ENCODE measurements at regions not wholly inside any gene's neighbourhood (a gene's known extent, or its start where the extent isn't known, plus 50 kb on each side); places are given as distances from the start of the nearest gene placed in this dataset.

GRCh38 chr15:35921046-35921445, 375.1 kb upstream of the DPH6 start:
- no TSS peak for BruUV-seq (replicated peaks)
- intact Hi-C loops (cut with micrococcal nuclease; ENCODE audit: unreplicated experiment), result no loop called here
- no peaks in the 10 kb centered on the region for H3K4me1 ChIP-seq (ENCODE audit: control insufficient read depth, insufficient read depth, low read length)
- in situ Hi-C loops (cut with HindIII; ENCODE audit: low pct_unique_long_range_greater_than_20kb, low sequenced_read_pairs), result no loop called here
- H3K4me3 ChIP-seq (ENCODE audit: low read depth in 2 of 2, low read length in 2 of 2), result no peak overlapping the region
- H3K36me3 ChIP-seq (ENCODE audit: control insufficient read depth, insufficient read depth, low read length), result no peaks in the 10 kb centered on the region
- ATAC-seq (no peak), DNase-seq (ENCODE audit: low read depth, low spot score) (no peak)
- TF ChIP-seq TCF7L2 (IDR thresholded peaks at IDR 0.05; ENCODE audit: low read depth, low read length), result no peak
- ChIA-PET CTCF (no interaction called here), POLR2A (no interaction called here)
- no peaks in the 10 kb centered on the region for H3K9me3 ChIP-seq (ENCODE audit: control insufficient read depth, insufficient read depth, low read depth, low read length)
- no peak overlapping the region for H3K27ac ChIP-seq (ENCODE audit: low read length)
- H3K27me3 ChIP-seq (ENCODE audit: control insufficient read depth, insufficient read depth, low read length), result no peaks in the 10 kb centered on the region

DNA sequence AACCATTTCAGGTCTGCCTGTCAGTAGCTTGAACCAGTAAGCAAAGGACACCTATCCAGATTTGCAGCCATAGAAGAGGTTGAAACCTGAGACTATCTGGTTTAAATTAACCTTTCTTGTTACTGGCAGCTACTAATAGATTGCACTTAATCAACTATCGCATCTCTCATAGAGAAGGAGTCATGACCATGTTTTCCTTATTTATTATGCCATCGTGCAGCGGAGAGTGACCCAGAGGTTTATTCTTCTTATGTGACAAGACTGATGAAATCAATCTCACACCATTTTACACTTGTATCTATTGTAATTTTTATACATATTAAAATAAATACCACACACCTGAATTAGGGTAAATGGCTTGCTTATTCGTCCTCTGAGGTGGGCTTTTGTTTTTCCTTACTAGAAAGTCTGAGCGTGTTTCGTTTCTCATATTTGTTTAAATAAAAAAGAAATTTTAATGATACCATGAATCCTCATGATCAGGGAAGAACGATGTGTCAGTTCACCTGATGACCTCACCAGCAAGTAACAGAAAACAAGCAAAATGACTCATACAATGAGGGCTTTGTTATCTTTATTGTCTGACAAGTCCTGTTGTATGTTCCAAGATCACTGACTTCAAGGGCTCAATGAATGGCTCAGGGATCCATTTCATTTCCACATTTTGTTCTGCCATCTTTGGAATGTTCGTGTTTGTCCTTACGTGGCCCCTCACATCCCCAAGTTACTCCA, 379.5 kb upstream of the DPH6 start:
- no peak for DNase-seq (ENCODE audit: low read depth, low spot score)

GRCh38 chr15:35926007-35926380, 380.0 kb upstream of the DPH6 start:
- DNase-seq (ENCODE audit: low read depth, low spot score) (no peak), ATAC-seq (no peak)
- TF ChIP-seq, protein P1, sequence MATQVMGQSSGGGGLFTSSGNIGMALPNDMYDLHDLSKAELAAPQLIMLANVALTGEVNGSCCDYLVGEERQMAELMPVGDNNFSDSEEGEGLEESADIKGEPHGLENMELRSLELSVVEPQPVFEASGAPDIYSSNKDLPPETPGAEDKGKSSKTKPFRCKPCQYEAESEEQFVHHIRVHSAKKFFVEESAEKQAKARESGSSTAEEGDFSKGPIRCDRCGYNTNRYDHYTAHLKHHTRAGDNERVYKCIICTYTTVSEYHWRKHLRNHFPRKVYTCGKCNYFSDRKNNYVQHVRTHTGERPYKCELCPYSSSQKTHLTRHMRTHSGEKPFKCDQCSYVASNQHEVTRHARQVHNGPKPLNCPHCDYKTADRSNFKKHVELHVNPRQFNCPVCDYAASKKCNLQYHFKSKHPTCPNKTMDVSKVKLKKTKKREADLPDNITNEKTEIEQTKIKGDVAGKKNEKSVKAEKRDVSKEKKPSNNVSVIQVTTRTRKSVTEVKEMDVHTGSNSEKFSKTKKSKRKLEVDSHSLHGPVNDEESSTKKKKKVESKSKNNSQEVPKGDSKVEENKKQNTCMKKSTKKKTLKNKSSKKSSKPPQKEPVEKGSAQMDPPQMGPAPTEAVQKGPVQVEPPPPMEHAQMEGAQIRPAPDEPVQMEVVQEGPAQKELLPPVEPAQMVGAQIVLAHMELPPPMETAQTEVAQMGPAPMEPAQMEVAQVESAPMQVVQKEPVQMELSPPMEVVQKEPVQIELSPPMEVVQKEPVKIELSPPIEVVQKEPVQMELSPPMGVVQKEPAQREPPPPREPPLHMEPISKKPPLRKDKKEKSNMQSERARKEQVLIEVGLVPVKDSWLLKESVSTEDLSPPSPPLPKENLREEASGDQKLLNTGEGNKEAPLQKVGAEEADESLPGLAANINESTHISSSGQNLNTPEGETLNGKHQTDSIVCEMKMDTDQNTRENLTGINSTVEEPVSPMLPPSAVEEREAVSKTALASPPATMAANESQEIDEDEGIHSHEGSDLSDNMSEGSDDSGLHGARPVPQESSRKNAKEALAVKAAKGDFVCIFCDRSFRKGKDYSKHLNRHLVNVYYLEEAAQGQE (IDR thresholded peaks at IDR 0.05; ENCODE audit: insufficient read depth in 1 of 2, low read depth in 2 of 2, low read length in 1 of 2), result no peak
- TF ChIP-seq, protein P2, sequence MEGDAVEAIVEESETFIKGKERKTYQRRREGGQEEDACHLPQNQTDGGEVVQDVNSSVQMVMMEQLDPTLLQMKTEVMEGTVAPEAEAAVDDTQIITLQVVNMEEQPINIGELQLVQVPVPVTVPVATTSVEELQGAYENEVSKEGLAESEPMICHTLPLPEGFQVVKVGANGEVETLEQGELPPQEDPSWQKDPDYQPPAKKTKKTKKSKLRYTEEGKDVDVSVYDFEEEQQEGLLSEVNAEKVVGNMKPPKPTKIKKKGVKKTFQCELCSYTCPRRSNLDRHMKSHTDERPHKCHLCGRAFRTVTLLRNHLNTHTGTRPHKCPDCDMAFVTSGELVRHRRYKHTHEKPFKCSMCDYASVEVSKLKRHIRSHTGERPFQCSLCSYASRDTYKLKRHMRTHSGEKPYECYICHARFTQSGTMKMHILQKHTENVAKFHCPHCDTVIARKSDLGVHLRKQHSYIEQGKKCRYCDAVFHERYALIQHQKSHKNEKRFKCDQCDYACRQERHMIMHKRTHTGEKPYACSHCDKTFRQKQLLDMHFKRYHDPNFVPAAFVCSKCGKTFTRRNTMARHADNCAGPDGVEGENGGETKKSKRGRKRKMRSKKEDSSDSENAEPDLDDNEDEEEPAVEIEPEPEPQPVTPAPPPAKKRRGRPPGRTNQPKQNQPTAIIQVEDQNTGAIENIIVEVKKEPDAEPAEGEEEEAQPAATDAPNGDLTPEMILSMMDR (IDR thresholded peaks at IDR 0.05), result no peak
- TF ChIP-seq SIN3A (IDR thresholded peaks at IDR 0.05; ENCODE audit: borderline replicate concordance, insufficient read depth, low read depth, low read length), result no peak
- no peak for TF ChIP-seq POLR2AphosphoS5 (IDR thresholded peaks at IDR 0.05; ENCODE audit: low read depth, low read length)
- no peak for TF ChIP-seq TCF7L2 (IDR thresholded peaks at IDR 0.05; ENCODE audit: low read depth, low read length)
- Histone ChIP-seq H3K27ac (ENCODE audit: low read length) (no peak overlapping the region), H3K9me3 (ENCODE audit: control insufficient read depth, insufficient read depth, low read depth, low read length) (no peaks in the 10 kb centered on the region), H3K36me3 (ENCODE audit: control insufficient read depth, insufficient read depth, low read length) (no peaks in the 10 kb centered on the region), H3K4me3 (ENCODE audit: low read depth in 2 of 2, low read length in 2 of 2) (no peak overlapping the region), H3K27me3 (ENCODE audit: control insufficient read depth, insufficient read depth, low read length) (no peaks in the 10 kb centered on the region), H3K4me1 (ENCODE audit: control insufficient read depth, insufficient read depth, low read length) (no peaks in the 10 kb centered on the region)
- CTCF ChIA-PET, result interaction anchor here (0.7 kb wide), 1 partner anchor 654 kb away, joined by 3 read pairs; no protein-coding TSS in a partner anchor
- BruUV-seq (replicated peaks), result no TSS peak
- POLR2A ChIA-PET, result no interaction called here
- intact Hi-C loops (cut with micrococcal nuclease; ENCODE audit: unreplicated experiment), result no loop called here
- in situ Hi-C loops (cut with HindIII; ENCODE audit: low pct_unique_long_range_greater_than_20kb, low sequenced_read_pairs), result no loop called here

More for the DNA sequence above, 379.5 kb upstream of the DPH6 start:
- Histone ChIP-seq H3K4me3 (ENCODE audit: low read depth in 2 of 2, low read length in 2 of 2) (no peak overlapping the region), H3K27me3 (ENCODE audit: control insufficient read depth, insufficient read depth, low read length) (no peaks in the 10 kb centered on the region), H3K27ac (ENCODE audit: low read length) (no peak overlapping the region), H3K4me1 (ENCODE audit: control insufficient read depth, insufficient read depth, low read length) (no peaks in the 10 kb centered on the region), H3K9me3 (ENCODE audit: control insufficient read depth, insufficient read depth, low read depth, low read length) (no peaks in the 10 kb centered on the region), H3K36me3 (ENCODE audit: control insufficient read depth, insufficient read depth, low read length) (no peaks in the 10 kb centered on the region)
- BruUV-seq (replicated peaks), result no TSS peak
- intact Hi-C loops (cut with micrococcal nuclease; ENCODE audit: unreplicated experiment), result no loop called here
- no peak for ATAC-seq
- in situ Hi-C loops (cut with HindIII; ENCODE audit: low pct_unique_long_range_greater_than_20kb, low sequenced_read_pairs), result no loop called here
- CTCF ChIA-PET, result no interaction called here
- POLR2A ChIA-PET, result no interaction called here
- TF ChIP-seq POLR2AphosphoS5 (IDR thresholded peaks at IDR 0.05; ENCODE audit: low read depth, low read length) (no peak), SIN3A (IDR thresholded peaks at IDR 0.05; ENCODE audit: borderline replicate concordance, insufficient read depth, low read depth, low read length) (no peak)
- TF ChIP-seq, protein P2 (IDR thresholded peaks at IDR 0.05), result no peak

Measured in Panc1 (cell line).